ENCODE measurements at regions not wholly inside any gene's neighbourhood (a gene's known extent, or its start where the extent isn't known, plus 50 kb on each side); places are given as distances from the start of the nearest gene placed in this dataset.

DNA sequence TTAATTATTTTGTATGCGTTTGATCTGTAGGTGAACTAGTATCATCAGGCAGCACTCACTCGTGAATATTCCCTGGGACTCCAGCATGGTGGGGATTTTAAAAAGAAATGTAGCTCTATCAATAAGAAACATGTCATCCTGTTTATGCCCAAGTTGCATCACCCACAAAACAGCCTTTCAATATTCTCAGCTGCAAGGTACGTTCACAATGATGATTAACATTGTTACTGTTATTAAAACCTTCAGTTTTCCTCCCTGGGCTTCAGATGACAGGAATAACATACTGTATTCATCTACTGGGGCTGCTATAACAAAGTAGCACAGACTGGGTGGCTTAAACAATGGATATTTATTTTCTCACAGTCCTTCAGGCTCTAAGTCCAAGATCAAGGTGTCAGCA is 87.9 kb upstream of the KLHL29 start:
- TF ChIP-seq, protein P1, sequence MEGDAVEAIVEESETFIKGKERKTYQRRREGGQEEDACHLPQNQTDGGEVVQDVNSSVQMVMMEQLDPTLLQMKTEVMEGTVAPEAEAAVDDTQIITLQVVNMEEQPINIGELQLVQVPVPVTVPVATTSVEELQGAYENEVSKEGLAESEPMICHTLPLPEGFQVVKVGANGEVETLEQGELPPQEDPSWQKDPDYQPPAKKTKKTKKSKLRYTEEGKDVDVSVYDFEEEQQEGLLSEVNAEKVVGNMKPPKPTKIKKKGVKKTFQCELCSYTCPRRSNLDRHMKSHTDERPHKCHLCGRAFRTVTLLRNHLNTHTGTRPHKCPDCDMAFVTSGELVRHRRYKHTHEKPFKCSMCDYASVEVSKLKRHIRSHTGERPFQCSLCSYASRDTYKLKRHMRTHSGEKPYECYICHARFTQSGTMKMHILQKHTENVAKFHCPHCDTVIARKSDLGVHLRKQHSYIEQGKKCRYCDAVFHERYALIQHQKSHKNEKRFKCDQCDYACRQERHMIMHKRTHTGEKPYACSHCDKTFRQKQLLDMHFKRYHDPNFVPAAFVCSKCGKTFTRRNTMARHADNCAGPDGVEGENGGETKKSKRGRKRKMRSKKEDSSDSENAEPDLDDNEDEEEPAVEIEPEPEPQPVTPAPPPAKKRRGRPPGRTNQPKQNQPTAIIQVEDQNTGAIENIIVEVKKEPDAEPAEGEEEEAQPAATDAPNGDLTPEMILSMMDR (IDR thresholded peaks at IDR 0.05; ENCODE audit: insufficient read depth, low read depth, low read length, missing control alignments) = no peak

GRCh38 chr2:23298551-23298950 is 86.4 kb upstream of the KLHL29 start:
- TF ChIP-seq, protein P1 (IDR thresholded peaks at IDR 0.05; ENCODE audit: insufficient read depth, low read depth, low read length, missing control alignments) = no peak
- no peak overlapping the region for H3K4me3 ChIP-seq (ENCODE audit: low read length)
- no peak for DNase-seq (ENCODE audit: low read depth)

More for the DNA sequence above, 87.9 kb upstream of the KLHL29 start:
- no peak for DNase-seq (ENCODE audit: low read depth)
- no peak overlapping the region for H3K4me3 ChIP-seq (ENCODE audit: low read length)

- TF ChIP-seq, protein P1 (IDR thresholded peaks at IDR 0.05; ENCODE audit: insufficient read depth, low read depth, low read length, missing control alignments) = no peak
- no peak overlapping the region for H3K4me3 ChIP-seq (ENCODE audit: low read length)
- no peak for DNase-seq (ENCODE audit: low read depth)
Observed at GRCh38 chr2:23299476-23300195, 85.3 kb upstream of the KLHL29 start.

DNA sequence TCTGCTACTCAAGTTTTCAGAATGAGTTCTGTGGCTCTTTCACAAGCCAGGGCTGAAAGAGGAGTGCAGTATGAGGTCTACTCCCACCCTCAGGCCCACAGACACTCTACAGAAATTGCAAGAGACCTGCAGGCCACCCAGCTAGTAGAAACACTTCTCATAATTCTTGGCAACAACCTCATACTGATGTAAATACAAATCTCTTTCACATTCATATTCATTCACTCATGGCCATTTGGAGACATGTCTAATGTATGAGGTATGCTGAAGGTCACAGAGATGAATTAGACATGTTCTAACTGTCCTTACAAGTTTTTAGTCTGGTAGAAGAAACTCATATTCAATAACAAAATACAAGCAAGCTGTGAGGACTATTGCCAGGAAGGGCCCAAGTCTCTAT is 83.8 kb upstream of the KLHL29 start:
- TF ChIP-seq, protein P1 (IDR thresholded peaks at IDR 0.05; ENCODE audit: insufficient read depth, low read depth, low read length, missing control alignments) = no peak
- DNase-seq (ENCODE audit: low read depth) = no peak
- H3K4me3 ChIP-seq (ENCODE audit: low read length) = no peak overlapping the region

DNA sequence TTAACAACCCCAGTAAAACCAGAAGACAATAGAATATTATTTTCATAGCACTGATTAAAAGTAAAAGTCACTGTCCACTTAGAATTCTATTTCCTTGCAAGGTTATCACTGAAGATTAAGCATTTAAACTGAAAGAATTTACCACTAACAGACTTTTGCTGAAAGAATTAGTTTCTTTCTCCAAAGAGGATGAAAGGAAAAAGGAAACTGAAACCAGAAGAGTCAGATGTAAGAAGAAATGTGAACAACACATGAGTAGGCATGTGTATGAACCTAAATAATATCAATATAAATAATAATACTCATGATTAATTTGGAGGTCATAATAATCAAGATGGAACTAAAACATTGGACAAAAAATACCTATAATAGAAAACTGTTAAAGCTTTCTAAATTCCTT is 82.4 kb upstream of the KLHL29 start:
- DNase-seq (ENCODE audit: low read depth) = no peak
- H3K4me3 ChIP-seq (ENCODE audit: low read length) = no peak overlapping the region
- TF ChIP-seq, protein P1 (IDR thresholded peaks at IDR 0.05; ENCODE audit: insufficient read depth, low read depth, low read length, missing control alignments) = no peak

DNA sequence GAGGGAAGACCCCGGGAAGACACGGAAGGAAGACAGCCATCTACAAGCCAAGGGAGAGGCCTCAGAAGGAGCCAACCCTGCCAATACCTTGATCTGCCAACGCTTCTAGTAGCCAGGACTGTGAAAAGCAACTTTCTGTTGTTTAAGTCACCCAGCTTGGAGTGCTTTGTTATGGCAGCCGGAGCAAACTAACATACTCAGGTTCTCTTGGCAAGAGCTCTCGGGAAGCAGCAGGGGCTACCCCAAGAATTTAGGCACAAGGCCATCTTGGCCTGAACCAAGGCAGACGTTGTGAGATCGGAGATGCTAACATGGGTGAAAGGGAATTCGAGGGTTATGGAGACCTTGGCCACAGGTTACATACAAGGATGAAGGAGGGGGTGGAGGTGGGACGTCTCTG is 78.6 kb upstream of the KLHL29 start:
- TF ChIP-seq, protein P1 (IDR thresholded peaks at IDR 0.05; ENCODE audit: insufficient read depth, low read depth, low read length, missing control alignments) = no peak
- no peak for DNase-seq (ENCODE audit: low read depth)
- H3K4me3 ChIP-seq (ENCODE audit: low read length) = no peak overlapping the region

DNA sequence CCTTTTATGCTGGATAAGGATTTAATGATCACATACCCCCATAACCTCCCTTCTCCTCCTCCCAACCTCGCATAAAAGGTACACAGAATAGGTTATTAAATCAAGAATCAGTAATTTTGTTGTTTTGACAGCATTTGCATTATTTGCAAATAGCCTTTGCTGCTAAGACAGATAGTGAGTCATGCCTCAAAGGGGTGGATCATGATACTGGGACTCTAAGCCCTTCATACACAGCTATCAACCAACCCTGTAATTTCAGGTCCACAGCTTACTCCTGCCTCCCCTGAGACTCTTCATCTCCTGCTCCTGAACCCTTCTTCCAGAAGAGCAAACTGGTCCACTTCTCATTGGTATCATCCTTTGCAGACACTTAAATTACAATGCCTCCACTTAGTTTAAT is 73.8 kb upstream of the KLHL29 start:
- H3K4me3 ChIP-seq (ENCODE audit: low read length) = no peak overlapping the region
- TF ChIP-seq, protein P1 (IDR thresholded peaks at IDR 0.05; ENCODE audit: insufficient read depth, low read depth, low read length, missing control alignments) = no peak
- peak; percentile 23 for DNase-seq (ENCODE audit: low read depth)

All from epithelial cell of esophagus (primary cell).